HS-27A (cell line): ENCODE measurements at regions not wholly inside any gene's neighbourhood (a gene's known extent, or its start where the extent isn't known, plus 50 kb on each side); places are given as distances from the start of the nearest gene placed in this dataset.
"Not testable (repeated sequence)": the region's sequence is repeated elsewhere in the genome, so short reads cannot be mapped to it uniquely, and the experiment has no call there.

Source experiments
- DNase-seq: peaks from one replicate; pipeline ENCODE4 v3.0.0-alpha.2; 2012; ENCODE audit warnings: low read depth, missing footprints

DNA sequence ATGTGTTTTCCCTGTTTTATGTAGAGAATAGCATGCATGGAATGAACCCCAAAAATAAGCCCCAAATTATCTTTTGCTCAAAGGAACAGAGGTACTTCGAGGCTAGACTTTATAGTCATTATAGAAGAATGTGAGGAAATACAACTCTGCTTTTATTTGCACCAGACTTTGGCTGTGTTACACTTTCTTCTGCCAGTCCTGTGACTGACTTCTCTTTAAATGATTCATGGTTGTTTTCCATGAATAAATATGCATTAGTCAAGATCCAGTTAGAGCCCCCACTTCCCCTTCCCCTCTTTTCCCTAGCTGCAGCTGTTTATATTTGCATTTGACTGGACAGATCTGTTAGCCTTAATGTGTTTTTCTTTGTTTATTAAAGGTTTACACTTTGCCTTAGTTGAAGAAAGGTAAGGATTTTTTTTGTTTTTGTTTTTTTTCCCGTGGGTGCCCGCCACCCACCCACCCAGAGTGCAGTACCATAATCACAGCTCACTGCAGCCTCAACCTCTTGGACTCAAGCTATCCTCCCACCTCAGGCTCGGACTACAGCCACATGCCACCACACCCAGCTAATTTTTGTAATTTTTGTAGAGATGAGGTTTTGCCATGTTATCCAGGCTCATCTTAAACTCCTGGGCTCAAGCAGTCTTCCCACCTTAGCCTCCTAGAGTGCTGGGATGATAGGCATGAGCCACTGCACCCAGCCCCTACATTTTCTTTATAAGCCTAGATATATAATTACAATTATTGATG, 152.6 kb downstream of the CYB561 start:
- no peak for DNase-seq

DNA sequence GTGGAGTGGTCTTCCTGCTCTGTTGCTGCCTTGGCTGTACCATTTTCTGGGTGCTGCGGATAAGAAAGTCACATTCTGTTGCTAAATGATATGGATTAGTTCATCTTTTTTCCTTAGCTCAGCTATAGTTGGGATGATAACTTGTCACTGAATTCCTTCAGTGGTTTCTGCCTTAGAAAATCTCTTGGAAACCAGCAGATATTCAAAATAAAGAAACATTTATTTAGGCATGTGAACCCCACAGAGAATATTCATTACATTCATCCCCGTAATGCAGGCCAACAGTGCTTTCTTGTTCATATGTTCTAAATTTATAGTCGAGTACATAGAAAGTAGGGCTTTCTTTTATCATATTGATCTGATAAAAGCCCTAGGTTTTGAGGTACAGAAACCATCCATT, 151.3 kb downstream of the CYB561 start:
- no peak for DNase-seq

GRCh38 chr17:63295288-63295687, 150.8 kb downstream of the CYB561 start:
- DNase-seq = no peak

DNA sequence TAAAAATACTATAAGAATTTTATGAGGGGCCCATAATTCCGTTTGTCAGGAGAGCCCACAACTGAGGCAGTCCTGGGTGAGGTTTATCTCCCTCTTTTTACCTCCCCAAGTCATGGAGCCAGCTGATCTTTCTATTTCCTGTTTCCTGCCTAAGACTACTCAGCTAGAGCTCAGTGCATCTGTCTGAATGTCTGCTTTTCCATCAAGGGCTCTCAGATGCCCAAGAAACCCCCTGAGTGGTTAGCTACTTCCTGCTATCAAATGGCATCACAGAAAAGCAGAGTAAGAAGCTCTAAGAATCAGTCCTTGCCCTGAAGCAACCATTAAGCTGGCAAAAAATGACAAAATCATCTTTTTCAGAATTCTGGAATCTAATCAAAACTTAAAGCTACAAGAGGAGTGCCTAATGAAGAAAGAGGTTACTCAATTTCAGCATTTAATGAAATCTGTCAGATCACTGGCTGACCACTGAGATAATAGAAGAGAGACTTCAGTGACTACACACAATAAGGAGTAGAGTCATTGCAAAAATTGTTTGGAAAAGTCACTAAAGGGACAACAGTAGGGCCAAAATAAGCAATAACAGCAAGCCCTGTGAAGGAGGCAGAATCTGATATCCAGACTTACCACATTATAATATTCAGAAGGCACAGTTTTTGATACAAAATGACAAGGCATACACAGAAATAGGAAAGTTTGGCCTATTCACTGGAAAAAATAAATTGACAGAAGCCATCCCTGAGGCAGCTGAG, 150.1 kb downstream of the CYB561 start:
- DNase-seq = no peak

GRCh38 chr17:63298916-63299315, 147.2 kb downstream of the CYB561 start:
- not testable (repeated sequence) for DNase-seq

GRCh38 chr17:63304704-63305261, 141.3 kb downstream of the CYB561 start:
- DNase-seq = no peak

DNA sequence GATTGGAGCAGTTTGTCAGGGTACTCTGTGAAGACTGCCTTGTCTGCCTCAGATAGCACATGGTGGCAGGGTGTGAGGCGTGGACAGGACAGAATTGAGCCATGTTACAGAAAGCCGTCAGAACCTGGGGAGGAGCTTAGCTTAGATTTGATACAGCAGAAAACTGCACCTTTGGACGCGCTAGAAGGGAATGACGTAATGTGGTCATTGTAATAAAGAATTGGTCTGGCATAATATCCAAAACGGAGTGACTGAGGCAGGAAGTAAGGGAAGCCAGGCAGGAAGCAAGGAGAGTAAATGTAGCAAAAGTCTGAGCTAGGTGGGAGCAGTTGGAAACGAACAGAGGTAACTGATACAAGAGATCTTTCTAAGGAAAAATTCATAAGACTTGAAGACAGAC, 140.2 kb downstream of the CYB561 start:
- DNase-seq = no peak

DNA sequence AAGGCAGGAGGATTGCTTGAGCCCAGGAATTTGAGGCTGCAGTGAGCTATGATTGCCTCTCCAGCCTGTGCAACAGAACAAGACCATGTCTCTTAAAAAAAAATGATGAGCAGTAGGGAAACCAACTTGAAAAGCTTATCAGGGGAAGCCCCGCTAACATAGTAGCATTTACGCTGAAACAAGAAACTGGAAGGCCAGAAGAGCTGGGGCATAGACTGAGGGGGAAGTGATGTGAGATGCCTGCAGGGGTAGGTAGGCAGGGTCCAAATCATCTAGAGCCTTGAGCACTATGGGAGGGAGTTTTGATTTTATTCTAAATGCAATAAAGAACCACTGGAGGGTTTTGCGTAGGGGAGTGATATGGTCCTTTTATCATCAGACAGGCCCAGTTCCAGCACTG, 139.3 kb downstream of the CYB561 start:
- DNase-seq = no peak

DNA sequence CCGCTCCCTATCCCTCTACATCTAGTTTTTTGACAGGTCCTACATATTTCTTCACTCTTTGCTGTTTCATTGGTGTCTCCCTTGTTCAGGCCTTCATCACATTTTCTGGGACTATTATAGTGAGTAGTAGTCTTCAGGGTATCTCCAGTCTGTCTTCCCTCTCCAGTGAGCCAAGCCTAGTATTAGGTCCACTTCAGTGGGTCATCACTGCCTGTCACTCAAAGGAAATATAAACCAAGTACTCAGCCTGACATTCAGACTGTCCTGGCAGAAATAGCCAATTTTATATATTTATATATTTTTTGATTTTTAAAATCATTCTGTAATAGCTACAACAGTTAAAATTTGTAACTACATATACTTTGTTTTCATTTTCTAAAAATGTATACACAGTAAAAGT, 137.8 kb downstream of the CYB561 start:
- DNase-seq = no peak

DNA sequence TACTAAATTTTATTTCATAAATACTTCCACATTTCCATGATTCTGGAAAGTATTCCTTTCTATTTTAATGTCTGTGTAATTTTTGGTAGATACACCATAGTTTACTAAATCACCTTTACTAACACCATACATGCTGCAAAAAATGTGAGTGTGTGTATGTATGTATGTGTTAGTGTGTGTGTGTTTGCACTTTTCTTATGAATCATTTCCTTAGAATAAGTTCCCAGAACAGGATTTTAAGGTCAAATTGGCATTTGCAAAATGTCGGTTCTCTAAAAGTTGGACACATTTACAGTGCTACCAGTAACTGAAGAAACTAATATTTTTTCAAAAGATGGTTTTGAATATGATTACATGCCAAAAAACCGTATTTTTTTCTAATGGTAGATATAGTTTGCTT, 137.1 kb downstream of the CYB561 start:
- no peak for DNase-seq

- DNase-seq = no peak
These were observed 134.6 kb downstream of the CYB561 start for GRCh38 chr17:63311416-63311937.

- no peak for DNase-seq
These were observed 131.3 kb downstream of the CYB561 start for GRCh38 chr17:63314761-63315160.

DNA sequence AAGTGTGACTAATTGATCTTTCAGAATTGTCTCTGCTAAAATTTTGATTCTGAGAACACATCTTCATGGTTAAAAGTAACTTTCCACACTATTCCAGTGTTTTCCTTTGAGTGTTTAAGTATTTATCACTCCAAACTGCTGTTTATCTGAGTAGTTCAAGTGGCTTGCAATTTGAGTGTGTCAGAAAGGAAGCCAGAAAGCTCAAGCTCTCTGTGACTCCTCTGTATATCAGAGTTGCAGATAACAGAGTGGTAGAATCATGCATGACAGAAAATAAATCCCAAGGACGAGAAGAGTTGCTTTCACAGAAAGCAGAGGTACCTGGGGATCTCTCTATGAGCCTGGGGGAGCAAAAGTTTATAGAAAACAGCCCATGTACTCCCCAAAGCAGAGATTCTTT, 130.0 kb downstream of the CYB561 start:
- no peak for DNase-seq

DNA sequence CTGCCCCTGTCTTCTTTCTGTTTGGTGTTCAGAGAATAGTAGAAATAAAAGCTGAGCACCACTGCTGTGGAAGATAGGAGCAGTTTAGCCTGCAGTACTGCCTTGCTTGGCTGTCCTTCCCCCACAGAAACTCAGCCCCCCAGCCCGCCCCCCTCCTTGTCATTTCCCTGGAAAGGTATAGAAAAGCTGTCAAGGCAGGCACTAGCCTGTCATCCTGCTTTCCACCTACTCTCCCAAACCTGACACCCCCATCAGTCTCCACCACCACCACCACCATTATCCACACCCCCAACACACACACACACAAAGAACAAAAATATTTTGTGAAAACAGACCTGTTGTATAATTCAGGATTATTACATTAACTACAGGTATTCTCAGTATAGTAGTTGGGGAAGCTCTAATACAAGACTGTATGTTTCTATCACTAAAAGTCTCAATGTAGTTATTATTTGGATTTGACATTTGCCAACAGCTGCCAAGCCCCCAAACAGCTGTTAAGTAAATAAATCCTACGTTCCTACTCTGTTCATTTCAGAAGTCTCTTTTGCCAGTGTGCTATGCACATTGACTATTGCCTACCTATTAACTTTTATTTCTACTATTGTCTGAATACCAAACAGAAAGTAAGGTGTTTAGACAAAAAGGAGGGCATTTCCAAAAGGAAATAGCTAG, 128.8 kb downstream of the CYB561 start:
- DNase-seq = no peak

GRCh38 chr17:63325808-63326207, 120.3 kb downstream of the CYB561 start:
- no peak for DNase-seq

DNA sequence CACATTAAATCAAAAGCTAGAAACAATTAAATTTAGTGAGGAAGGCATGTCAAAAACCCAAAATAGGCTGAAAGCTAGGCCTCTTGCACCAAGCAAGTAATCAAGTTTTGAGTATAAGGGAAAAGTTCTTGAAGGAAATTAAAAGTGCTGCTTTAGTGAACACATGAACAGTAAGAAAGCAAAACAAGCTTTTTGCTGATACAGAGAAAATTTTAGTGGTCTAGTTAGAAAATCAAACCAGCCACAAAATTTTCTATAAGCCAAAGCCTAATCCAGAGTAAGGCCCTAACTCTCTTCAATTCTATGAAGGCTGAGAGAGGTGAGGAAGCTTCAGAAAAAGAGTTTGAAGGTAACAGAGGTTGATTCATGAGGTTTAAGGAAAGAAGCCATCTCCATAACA, 116.2 kb downstream of the CYB561 start:
- DNase-seq = no peak

- DNase-seq = no peak
These were observed 114.6 kb downstream of the CYB561 start for GRCh38 chr17:63331301-63332061.

- no peak for DNase-seq
These were observed 113.8 kb downstream of the CYB561 start for GRCh38 chr17:63332286-63332685.

DNA sequence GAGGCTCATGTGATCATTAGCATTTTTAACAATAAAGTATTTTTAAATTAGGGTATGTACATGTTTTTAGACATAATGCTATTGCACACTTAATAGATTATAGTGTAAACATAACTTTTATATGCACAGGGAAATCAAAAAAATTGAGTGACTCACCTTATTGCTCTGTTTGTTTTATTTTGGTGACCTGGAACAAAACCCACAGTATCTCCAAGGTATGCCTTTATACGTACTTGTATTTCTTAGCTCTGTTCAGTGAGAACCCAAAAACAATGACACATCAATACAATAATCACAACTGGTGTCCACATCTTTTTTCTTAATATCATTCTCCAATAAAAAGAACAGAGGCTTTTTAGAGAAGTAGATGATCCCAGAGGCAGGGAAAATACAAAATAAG, 112.2 kb downstream of the CYB561 start:
- no peak for DNase-seq

DNA sequence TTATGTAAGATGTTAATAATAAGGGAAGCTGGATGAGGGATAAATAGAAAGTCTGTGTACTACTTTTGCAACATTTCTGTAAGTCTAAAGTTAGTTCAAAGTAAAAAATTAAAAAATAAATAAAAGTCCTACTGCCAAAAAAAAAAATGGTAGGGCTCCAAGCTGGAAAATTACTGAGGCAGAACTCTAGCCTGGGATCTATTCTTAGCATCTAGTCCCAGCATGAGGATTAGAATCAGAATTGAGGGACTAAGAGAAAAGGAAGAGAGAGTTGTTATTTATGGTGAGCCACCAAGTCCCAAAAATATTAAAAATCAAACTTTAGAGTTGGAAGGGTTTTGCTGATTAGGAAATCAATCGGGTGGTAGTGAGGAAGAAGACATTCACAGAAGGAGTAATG, 110.3 kb downstream of the CYB561 start:
- DNase-seq = no peak

DNA sequence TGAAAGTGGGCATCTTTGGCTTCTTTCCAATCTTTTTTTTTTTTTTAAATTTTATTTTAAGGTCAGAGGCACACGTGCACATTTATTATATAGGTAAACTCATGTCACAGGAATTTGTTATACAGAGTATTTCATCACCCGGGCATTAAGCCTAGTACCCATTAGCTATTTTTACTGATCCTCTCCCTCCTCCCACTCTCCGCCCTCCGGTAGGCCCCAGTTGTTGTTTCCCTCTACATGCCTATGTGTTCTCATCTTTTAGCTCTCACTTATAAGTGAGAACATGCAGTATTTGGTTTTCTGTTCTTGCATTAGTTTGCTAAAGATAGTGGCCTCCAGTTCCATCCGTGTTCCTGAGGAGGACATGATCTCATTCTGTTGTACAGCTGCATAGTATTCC, 108.5 kb downstream of the CYB561 start:
- DNase-seq = no peak

DNA sequence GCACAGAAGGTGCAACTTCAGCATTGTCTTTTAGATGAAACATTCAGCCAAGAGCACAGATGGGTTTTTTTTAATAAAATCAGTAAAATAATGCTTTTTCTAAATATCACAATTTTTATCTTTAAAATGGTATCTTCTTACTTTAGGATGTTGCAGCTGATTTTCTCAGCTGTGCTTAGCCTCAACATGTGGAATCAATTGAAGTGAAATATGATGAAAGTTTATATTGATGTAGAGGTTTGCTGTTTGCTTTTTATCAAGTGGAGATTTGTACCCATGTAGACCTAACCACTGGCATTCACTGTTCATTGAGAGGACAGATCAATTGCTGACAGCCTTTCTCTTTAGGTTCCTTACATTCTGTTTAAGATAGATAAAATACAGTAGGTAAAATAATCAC, 107.8 kb downstream of the CYB561 start:
- DNase-seq = no peak
